DND-41 (cell line): ENCODE measurements at regions not wholly inside any gene's neighbourhood (a gene's known extent, or its start where the extent isn't known, plus 50 kb on each side); places are given as distances from the start of the nearest gene placed in this dataset.

Experiments
- ATAC-seq: fragments of 200-7000 bp; cut with Tn5 transposase; 3 replicates; pipeline ENCODE4 v1.9.1; 2021; ENCODE audit warnings: low read depth; ENCODE audit not compliant: insufficient read depth
- DNase-seq: peaks from one replicate; pipeline ENCODE4 v3.0.0-alpha.2; 2020
- H2AFZ ChIP-seq: 2 replicates; pipeline ENCODE4 v1.6.0; 2012; ENCODE audit warnings: low read depth, low read length
- H3K27ac ChIP-seq: 2 replicates; pipeline ENCODE4 v1.5.1; 2012; ENCODE audit warnings: low read length, inconsistent platforms
- H3K27me3 ChIP-seq: fragments of 200-600 bp; sonication (generic); 2 replicates; pipeline ENCODE4 v1.6.0; 2012; ENCODE audit warnings: low read length, mild to moderate bottlenecking, inconsistent platforms; ENCODE audit not compliant: insufficient read depth, poor library complexity
- H3K36me3 ChIP-seq: 2 replicates; pipeline ENCODE4 v1.5.1; 2012; ENCODE audit warnings: low read length, inconsistent platforms; ENCODE audit not compliant: insufficient read depth
- H3K4me1 ChIP-seq: 2 replicates; pipeline ENCODE4 v1.5.1; 2012; ENCODE audit warnings: mild to moderate bottlenecking, low read length; ENCODE audit not compliant: insufficient read depth
- H3K4me2 ChIP-seq: 2 replicates; pipeline ENCODE4 v1.6.0; 2012; ENCODE audit warnings: mild to moderate bottlenecking, moderate library complexity, low read length, inconsistent platforms; ENCODE audit not compliant: insufficient read depth
- H3K4me3 ChIP-seq, 2 experiments: fragments of 200-600 bp in 1 of 2; shearing (Covaris generic) in 1 of 2; 2 replicates each; pipeline ENCODE4 v1.5.1; 2012 to 2016; ENCODE audit warnings: inconsistent platforms in 2 of 2, low read length in 2 of 2, mild to moderate bottlenecking in 2 of 2, low read depth in 1 of 2, moderate library complexity in 1 of 2
- H3K79me2 ChIP-seq: 2 replicates; pipeline ENCODE4 v1.6.0; 2012; ENCODE audit warnings: low read length, inconsistent platforms; ENCODE audit not compliant: insufficient read depth
- H3K9ac ChIP-seq: 2 replicates; pipeline ENCODE4 v1.6.0; 2012; ENCODE audit warnings: low read depth, mild to moderate bottlenecking, inconsistent platforms, low read length, moderate library complexity
- H3K9me3 ChIP-seq: 2 replicates; pipeline ENCODE4 v1.5.1; 2012; ENCODE audit warnings: low read length, moderate library complexity, mild to moderate bottlenecking, inconsistent platforms; ENCODE audit not compliant: insufficient read depth, severe bottlenecking
- H4K20me1 ChIP-seq: 2 replicates; pipeline ENCODE4 v1.6.0; 2012; ENCODE audit warnings: low read length; ENCODE audit not compliant: insufficient read depth
- CTCF ChIP-seq: IDR thresholded peaks from 2 replicates; pipeline ENCODE4 v1.5.1; 2012; ENCODE audit warnings: borderline replicate concordance, low read length, moderate library complexity, mild to moderate bottlenecking; ENCODE audit not compliant: poor library complexity, severe bottlenecking; ENCODE audit errors: extremely low read depth
- EZH2 ChIP-seq: IDR thresholded peaks from 3 replicates; pipeline ENCODE4 v1.6.1; 2012; ENCODE audit warnings: borderline replicate concordance, low read depth, mild to moderate bottlenecking, moderate library complexity, low read length, inconsistent platforms; ENCODE audit not compliant: severe bottlenecking

- Histone ChIP-seq H3K4me2 (no peak overlapping the region), H3K79me2 (no peaks in the 10 kb centered on the region), H3K9me3 (no peaks in the 10 kb centered on the region), H3K9ac (no peak overlapping the region), H3K4me1 (no peaks in the 10 kb centered on the region), H3K27ac (no peak overlapping the region), H3K36me3 (no peaks in the 10 kb centered on the region), H2AFZ (no peak overlapping the region), H3K4me3 (no peak overlapping the region), H4K20me1 (no peaks in the 10 kb centered on the region), H3K27me3 (no peaks in the 10 kb centered on the region)
- ATAC-seq (no peak), DNase-seq (no peak)
- no peak for TF ChIP-seq CTCF
- no peak for TF ChIP-seq EZH2
Observed at GRCh38 chr11:91820709-91821108, 403.9 kb upstream of the FAT3 start.

GRCh38 chr11:91819777-91820176 lies 404.8 kb upstream of the FAT3 start:
- no peak overlapping the region for H3K9ac ChIP-seq
- no peak overlapping the region for H3K4me3 ChIP-seq
- H3K27me3 ChIP-seq, result no peaks in the 10 kb centered on the region
- TF ChIP-seq CTCF, result no peak
- no peak for TF ChIP-seq EZH2
- no peaks in the 10 kb centered on the region for H3K9me3 ChIP-seq
- H3K27ac ChIP-seq, result no peak overlapping the region
- no peak overlapping the region for H2AFZ ChIP-seq
- H3K4me1 ChIP-seq, result no peaks in the 10 kb centered on the region
- no peaks in the 10 kb centered on the region for H4K20me1 ChIP-seq
- ATAC-seq (no peak), DNase-seq (no peak)
- H3K79me2 ChIP-seq, result no peaks in the 10 kb centered on the region
- H3K36me3 ChIP-seq, result no peaks in the 10 kb centered on the region
- H3K4me2 ChIP-seq, result no peak overlapping the region

GRCh38 chr11:91819195-91819594 lies 405.4 kb upstream of the FAT3 start:
- Histone ChIP-seq H4K20me1 (no peaks in the 10 kb centered on the region), H3K4me3 (no peak overlapping the region), H3K4me2 (no peak overlapping the region), H3K27me3 (no peaks in the 10 kb centered on the region), H2AFZ (no peak overlapping the region), H3K79me2 (no peaks in the 10 kb centered on the region), H3K9ac (no peak overlapping the region), H3K9me3 (no peaks in the 10 kb centered on the region), H3K36me3 (no peaks in the 10 kb centered on the region), H3K27ac (no peak overlapping the region), H3K4me1 (no peaks in the 10 kb centered on the region)
- TF ChIP-seq EZH2 (no peak), CTCF (no peak)
- no peak for DNase-seq
- no peak for ATAC-seq

- no peaks in the 10 kb centered on the region for H3K27me3 ChIP-seq
- DNase-seq (no peak), ATAC-seq (no peak)
- H3K36me3 ChIP-seq, result no peaks in the 10 kb centered on the region
- no peak overlapping the region for H2AFZ ChIP-seq
- H3K4me2 ChIP-seq, result no peak overlapping the region
- H3K27ac ChIP-seq, result no peak overlapping the region
- H3K4me3 ChIP-seq, result no peak overlapping the region
- no peaks in the 10 kb centered on the region for H4K20me1 ChIP-seq
- TF ChIP-seq EZH2 (no peak), CTCF (no peak)
- no peaks in the 10 kb centered on the region for H3K4me1 ChIP-seq
- H3K79me2 ChIP-seq, result no peaks in the 10 kb centered on the region
- H3K9ac ChIP-seq, result no peak overlapping the region
- no peaks in the 10 kb centered on the region for H3K9me3 ChIP-seq
Observed at GRCh38 chr11:91817996-91818395, 406.6 kb upstream of the FAT3 start.
